ENCODE measurements at regions not wholly inside any gene's neighbourhood (a gene's known extent, or its start where the extent isn't known, plus 50 kb on each side); places are given as distances from the start of the nearest gene placed in this dataset.

DNA sequence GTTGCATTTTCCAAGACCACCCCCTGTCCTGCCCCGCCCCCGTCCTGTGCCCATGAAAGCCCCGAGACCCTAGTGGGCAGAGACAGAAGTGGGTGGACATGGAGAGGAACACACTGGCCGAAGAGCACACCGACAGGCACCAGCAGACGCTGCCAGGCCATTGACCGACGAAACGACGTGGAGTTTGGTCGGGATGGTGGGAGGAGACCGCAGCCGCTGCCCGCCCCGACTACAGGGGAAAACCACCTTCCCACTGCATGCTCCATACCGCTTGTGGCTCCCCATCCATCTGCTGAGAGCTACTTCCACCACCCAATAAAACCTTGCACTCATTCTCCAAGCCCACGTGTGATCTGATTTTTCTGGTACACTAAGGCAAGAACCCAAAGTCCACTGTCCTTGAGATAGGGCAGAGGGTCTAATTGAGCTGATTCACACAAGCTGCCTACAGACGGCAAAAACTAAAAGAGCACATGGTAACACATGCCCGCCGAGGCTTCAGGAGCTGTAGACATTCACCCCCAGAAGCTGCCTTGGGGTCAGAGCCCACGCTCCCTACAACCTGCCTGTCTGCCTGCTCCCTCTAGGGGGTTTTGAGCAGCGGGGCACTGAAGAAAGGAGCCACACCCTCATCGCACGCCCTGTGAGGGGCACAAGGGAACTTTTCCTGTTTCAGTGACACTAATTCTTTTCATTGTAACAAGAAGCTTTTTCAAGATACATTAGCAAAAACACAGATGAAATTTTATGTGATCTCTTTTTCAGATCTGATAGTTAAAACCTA is 81.2 kb upstream of the RAB3GAP2 start:
- Histone ChIP-seq H3K79me2 (ENCODE audit: control insufficient read depth in 1 of 2, insufficient read depth in 2 of 2, low read length in 2 of 2) (no peaks in the 10 kb centered on the region), H3K18ac (ENCODE audit: extremely low read depth, low read length) (peak overlapping the region; percentile 36; the same call in 1 of the 2 replicates), H2AFZ (ENCODE audit: low read length) (peak overlapping the region; percentile 58; the same call in 1 of the 2 replicates), H2BK12ac (ENCODE audit: low read depth, low read length) (peak overlapping the region; percentile 75; the same call in 1 of the 2 replicates), H3K23ac (ENCODE audit: insufficient read length) (no peak overlapping the region), H3K14ac (ENCODE audit: insufficient read length) (no peak overlapping the region), H3K56ac (replicated peaks; ENCODE audit: insufficient read length, low read depth, low read length) (no peak overlapping the region), H3K79me1 (ENCODE audit: low read depth, low read length) (no peaks in the 10 kb centered on the region), H2AK5ac (ENCODE audit: low read depth, low read length) (no peak overlapping the region), H3K4me2 (ENCODE audit: insufficient read depth in 1 of 2, low read depth in 2 of 2, low read length in 2 of 2) (no peak overlapping the region), H3K4me3 (ENCODE audit: extremely low read depth in 1 of 4, insufficient read depth in 2 of 4, low read depth in 3 of 4, low read length in 4 of 4) (no peak overlapping the region), H4K91ac (replicated peaks; ENCODE audit: insufficient read length, low read length) (no peak overlapping the region), H2BK15ac (ENCODE audit: low read length) (no peak overlapping the region; the same call in 1 of the 2 replicates), H3K27me3 (replicated peaks in 1 of 4; ENCODE audit: control insufficient read depth in 3 of 4, extremely low read depth in 1 of 4, insufficient read depth in 3 of 4, low read length in 3 of 4) (no peaks in the 10 kb centered on the region), H3K27ac (ENCODE audit: low read depth, low read length) (no peak overlapping the region), H3K23me2 (ENCODE audit: low read depth, low read length) (no peaks in the 10 kb centered on the region), H4K5ac (ENCODE audit: insufficient read length, low read depth, low read length) (no peak overlapping the region), H4K20me1 (replicated peaks in 1 of 2; ENCODE audit: control insufficient read depth in 1 of 2, insufficient read depth in 2 of 2, low read length in 2 of 2) (no peaks in the 10 kb centered on the region), H2BK20ac (ENCODE audit: low read length) (no peak overlapping the region), H3K4ac (replicated peaks; ENCODE audit: insufficient read length, low read depth, low read length) (no peak overlapping the region), H3K36me3 (ENCODE audit: control insufficient read depth in 2 of 4, insufficient read depth in 4 of 4, low read length in 3 of 4) (no peaks in the 10 kb centered on the region), H3K9ac (replicated peaks in 1 of 4; ENCODE audit: extremely low read depth in 1 of 4, low read depth in 3 of 4, low read length in 3 of 4) (no peak overlapping the region), H2BK120ac (replicated peaks; ENCODE audit: low read depth, low read length) (peak overlapping the region; percentile 16), H3K4me1 (replicated peaks in 1 of 4; ENCODE audit: control insufficient read depth in 3 of 4, insufficient read depth in 4 of 4, low read length in 3 of 4) (peaks cover 0 to 4% (median 0%) of the 10 kb centered on the region in 4 experiments; a peak in 2 of 7 replicates), H3K9me3 (ENCODE audit: insufficient read depth in 2 of 2, low read depth in 1 of 2, low read length in 1 of 2) (no peaks in the 10 kb centered on the region), H4K8ac (ENCODE audit: extremely low read depth, insufficient read depth, low read length) (no peak overlapping the region), H2BK5ac (ENCODE audit: low read depth, low read length) (no peak overlapping the region)
- no peak for FAIRE-seq
- WGBS, 2 experiments (ENCODE audit: extremely low coverage in 1 of 2, insufficient coverage in 1 of 2, insufficient read length in 1 of 2, insufficient replicate concordance in 2 of 2, low coverage in 1 of 2, low lambda C conversion rate in 2 of 2, missing lambda C conversion rate in 1 of 2), result 84% methylated on average over 20 of the region's 24 CpGs; no CpG with 5 or more reads in 1 of the 2 experiments
- no peak for DNase-seq (ENCODE audit: low read depth in 1 of 2, low spot score in 2 of 2)
- ChIA-PET POLR2A (ENCODE audit: partially characterized antibody) (interaction anchor here (0.8 kb wide), 1 partner anchor 14 kb away, joined by 4 read pairs; no protein-coding TSS in a partner anchor), CTCF (ENCODE audit: partially characterized antibody) (interaction anchor here (0.6 to 3.3 kb wide), 14 partner anchors 9 to 238 kb away, joined by 3 to 23 read pairs (median 4); no protein-coding TSS in a partner anchor)
- TF ChIP-seq RAD21 (IDR thresholded peaks at IDR 0.05 in 1 of 2, conservative IDR thresholded peaks at IDR 0.05 in 1 of 2; ENCODE audit: low read depth in 2 of 2, low read length in 2 of 2), result peak; percentile 38 to 58
- TF ChIP-seq RNF2 (IDR thresholded peaks at IDR 0.05; ENCODE audit: borderline replicate concordance, low read depth, low read length, missing control alignments, poor library complexity, severe bottlenecking), result no peak
- TF ChIP-seq CTCF (IDR thresholded peaks at IDR 0.05; ENCODE audit: control extremely low read depth in 1 of 3, insufficient read depth in 1 of 3, low read depth in 1 of 3, low read length in 3 of 3), result peak; percentile 41 to 50 (median 41)
- TF ChIP-seq, protein P1, sequence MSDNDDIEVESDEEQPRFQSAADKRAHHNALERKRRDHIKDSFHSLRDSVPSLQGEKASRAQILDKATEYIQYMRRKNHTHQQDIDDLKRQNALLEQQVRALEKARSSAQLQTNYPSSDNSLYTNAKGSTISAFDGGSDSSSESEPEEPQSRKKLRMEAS (IDR thresholded peaks at IDR 0.05), result peak; percentile 72; the same call in 1 of the 2 replicates
- peak; percentile 82 for TF ChIP-seq E2F6 (IDR thresholded peaks at IDR 0.05)
- no peak for TF ChIP-seq CHD2 (IDR thresholded peaks at IDR 0.05; ENCODE audit: low read length)
- TF ChIP-seq SP1 (IDR thresholded peaks at IDR 0.05; ENCODE audit: low read depth, low read length), result no peak

All from H1 (cell line).